ENCODE measurements at regions not wholly inside any gene's neighbourhood (a gene's known extent, or its start where the extent isn't known, plus 50 kb on each side); places are given as distances from the start of the nearest gene placed in this dataset.
"Not testable (repeated sequence)": the region's sequence is repeated elsewhere in the genome, so short reads cannot be mapped to it uniquely, and the experiment has no call there.

DNA sequence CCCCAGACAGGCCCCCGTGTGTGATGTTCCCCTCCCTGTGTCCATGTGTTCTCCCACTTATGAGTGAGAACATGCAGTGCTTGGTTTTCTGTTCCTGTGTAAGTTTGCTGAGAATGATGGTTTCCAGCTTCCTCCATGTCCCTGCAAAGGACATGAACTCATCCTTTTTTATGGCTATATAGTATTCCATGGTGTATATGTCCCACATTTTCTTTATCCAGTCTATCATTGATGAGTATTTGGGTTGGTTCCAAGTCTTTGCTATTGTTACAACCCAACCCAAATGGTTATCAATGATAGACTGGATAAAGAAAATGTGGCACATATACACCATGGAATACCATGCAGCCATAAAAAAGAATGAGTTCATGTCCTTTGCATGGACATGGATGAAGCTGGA is 184.5 kb downstream of the PDCD6IP start:
- not testable (repeated sequence) for H3K36me3 Mint-ChIP-seq; H3K9me3 Mint-ChIP-seq (ENCODE audit: low read depth); H3K27me3 Mint-ChIP-seq; H3K4me3 Mint-ChIP-seq; H3K27ac Mint-ChIP-seq
- peaks cover 13% of the 10 kb centered on the region for H3K4me1 Mint-ChIP-seq (ENCODE audit: low read depth)

DNA sequence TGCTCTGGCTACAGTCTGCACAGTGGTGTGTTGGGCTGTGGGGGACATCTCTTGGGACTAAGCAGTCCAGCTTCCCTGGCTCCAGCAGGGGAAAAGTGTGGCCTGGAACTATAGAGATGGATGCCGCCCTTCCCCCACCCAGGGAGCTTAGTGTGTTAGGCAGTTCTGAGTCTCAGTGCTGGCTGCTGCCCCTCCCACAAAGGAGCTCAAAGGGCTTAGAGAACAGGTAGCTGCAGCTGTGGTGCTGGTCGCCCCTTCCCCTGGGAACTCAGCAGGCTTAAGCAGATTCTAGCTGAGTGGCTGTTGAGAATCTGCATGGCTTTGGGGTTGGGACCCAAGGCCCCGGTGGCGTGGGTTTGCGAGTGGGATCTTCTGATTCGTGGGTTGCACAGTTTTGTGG is 190.8 kb downstream of the PDCD6IP start:
- Mint-ChIP-seq H3K4me1 (ENCODE audit: low read depth) (peaks cover 13% of the 10 kb centered on the region), H3K9me3 (ENCODE audit: low read depth) (no peaks in the 10 kb centered on the region), H3K27me3 (peaks cover 3% of the 10 kb centered on the region), H3K36me3 (no peaks in the 10 kb centered on the region), H3K4me3 (no peak overlapping the region), H3K27ac (no peak overlapping the region)

DNA sequence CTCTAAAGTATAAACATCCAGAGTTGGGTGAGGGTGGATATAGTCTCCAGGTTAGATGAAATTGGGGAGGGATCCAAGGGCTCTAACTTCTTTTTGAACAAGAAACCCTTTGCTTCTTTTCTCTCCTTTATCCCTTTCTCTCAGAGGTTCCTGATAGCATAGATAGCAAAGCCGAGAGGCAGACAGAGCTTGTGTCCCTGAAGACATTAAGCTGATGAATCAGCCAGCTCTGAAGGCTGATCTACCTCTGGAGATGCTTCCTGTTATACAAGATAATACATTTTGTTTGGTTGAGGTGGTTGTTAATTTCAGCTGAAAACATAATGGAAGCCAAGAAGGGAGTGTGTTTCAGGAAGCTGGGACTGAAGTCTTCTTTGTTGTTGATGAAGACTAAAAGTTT is 193.2 kb downstream of the PDCD6IP start:
- H3K36me3 Mint-ChIP-seq = peaks cover 3% of the 10 kb centered on the region
- no peak overlapping the region for H3K4me3 Mint-ChIP-seq
- H3K27ac Mint-ChIP-seq = no peak overlapping the region
- peaks cover 8% of the 10 kb centered on the region for H3K9me3 Mint-ChIP-seq (ENCODE audit: low read depth)
- H3K27me3 Mint-ChIP-seq = peaks cover 2% of the 10 kb centered on the region
- H3K4me1 Mint-ChIP-seq (ENCODE audit: low read depth) = peaks cover 3% of the 10 kb centered on the region

DNA sequence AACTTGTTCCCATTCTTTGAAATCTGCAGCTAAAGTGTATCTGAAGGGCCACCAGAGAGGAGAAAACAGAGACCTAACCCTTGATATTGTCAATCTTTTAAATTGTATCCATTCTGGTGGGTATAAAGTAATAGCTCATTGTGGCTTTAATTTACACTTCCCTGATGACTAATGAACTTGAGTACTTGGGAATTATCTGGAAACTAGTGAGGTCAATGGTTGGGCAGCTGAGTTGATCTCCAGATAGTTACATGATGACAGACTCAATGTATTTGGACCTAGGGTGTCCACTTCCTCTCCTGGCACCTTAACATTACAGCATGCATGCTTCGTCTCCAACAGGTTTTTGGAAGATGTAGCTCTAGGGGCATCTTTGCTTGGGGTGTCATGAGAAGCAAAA is 195.2 kb downstream of the PDCD6IP start:
- no peak overlapping the region for H3K27ac Mint-ChIP-seq
- no peak overlapping the region for H3K4me3 Mint-ChIP-seq
- peaks cover 3% of the 10 kb centered on the region for H3K36me3 Mint-ChIP-seq
- H3K27me3 Mint-ChIP-seq = peaks cover 2% of the 10 kb centered on the region
- H3K4me1 Mint-ChIP-seq (ENCODE audit: low read depth) = no peaks in the 10 kb centered on the region
- H3K9me3 Mint-ChIP-seq (ENCODE audit: low read depth) = peaks cover 8% of the 10 kb centered on the region

DNA sequence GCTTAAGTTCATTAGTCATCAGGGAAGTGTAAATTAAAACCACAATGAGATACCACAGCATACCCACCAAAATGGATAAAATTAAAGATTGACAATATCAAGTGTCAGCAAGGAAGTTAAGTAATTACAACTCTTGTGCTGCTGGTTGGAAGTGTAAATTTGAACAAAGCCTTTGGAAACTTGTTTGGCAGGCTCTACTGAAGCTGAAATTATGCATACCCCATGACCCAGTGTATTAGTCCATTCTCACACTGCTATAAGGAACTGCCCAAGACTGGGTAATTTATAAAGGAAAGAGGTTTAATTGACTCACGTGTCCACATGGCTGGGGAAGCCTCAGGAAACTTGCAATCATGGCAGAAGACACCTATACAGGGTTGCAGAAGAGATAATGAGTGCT is 196.1 kb downstream of the PDCD6IP start:
- no peaks in the 10 kb centered on the region for H3K4me1 Mint-ChIP-seq (ENCODE audit: low read depth)
- H3K9me3 Mint-ChIP-seq (ENCODE audit: low read depth) = peaks cover 8% of the 10 kb centered on the region
- H3K4me3 Mint-ChIP-seq = no peak overlapping the region
- peaks cover 3% of the 10 kb centered on the region for H3K36me3 Mint-ChIP-seq
- H3K27me3 Mint-ChIP-seq = peaks cover 2% of the 10 kb centered on the region
- H3K27ac Mint-ChIP-seq = no peak overlapping the region

DNA sequence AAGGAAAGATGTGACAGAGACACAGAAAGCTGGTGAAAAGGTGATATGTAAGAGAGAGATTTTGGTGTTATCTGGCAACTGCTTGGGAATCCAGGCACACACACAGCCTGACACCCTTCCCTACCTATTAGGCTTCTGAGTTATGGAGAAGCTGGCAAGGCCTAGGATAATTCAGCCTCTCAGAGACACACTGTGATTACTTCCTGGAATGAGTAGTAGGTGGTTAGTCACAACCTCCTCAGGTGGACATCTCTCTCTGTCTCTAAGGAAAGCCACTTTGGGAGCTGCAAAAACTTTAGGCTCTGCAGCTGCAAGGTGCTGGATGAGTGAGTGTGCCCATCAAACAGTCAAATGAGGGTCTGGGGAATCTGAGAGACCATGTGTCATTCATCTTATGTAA is 201.9 kb downstream of the PDCD6IP start:
- peaks cover 4% of the 10 kb centered on the region for H3K9me3 Mint-ChIP-seq (ENCODE audit: low read depth)
- H3K4me1 Mint-ChIP-seq (ENCODE audit: low read depth) = no peaks in the 10 kb centered on the region
- no peak overlapping the region for H3K27ac Mint-ChIP-seq
- no peak overlapping the region for H3K4me3 Mint-ChIP-seq
- H3K27me3 Mint-ChIP-seq = no peaks in the 10 kb centered on the region
- H3K36me3 Mint-ChIP-seq = no peaks in the 10 kb centered on the region

DNA sequence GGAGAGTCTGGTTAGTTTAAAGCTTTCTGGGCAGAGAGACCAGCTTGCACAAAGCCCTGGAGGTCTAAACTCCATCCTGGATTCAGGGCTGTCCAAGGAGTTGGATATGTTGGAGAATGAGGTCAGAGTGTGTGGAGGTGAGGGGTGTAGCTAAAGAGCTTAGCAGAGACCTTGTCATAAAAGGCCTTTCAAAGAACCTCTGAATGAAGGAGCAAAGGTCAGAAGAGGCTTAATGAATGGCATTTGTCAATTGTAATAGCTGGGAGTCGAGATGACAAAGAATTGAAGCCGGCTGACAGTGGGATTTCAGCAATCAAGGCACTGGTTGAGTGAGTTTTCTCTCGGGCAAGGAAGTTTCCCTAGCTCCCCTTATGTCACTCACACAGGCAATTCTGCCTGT is 202.6 kb downstream of the PDCD6IP start:
- Mint-ChIP-seq H3K27ac (no peak overlapping the region), H3K4me1 (ENCODE audit: low read depth) (no peaks in the 10 kb centered on the region), H3K4me3 (no peak overlapping the region), H3K36me3 (no peaks in the 10 kb centered on the region), H3K9me3 (ENCODE audit: low read depth) (peaks cover 4% of the 10 kb centered on the region), H3K27me3 (no peaks in the 10 kb centered on the region)

DNA sequence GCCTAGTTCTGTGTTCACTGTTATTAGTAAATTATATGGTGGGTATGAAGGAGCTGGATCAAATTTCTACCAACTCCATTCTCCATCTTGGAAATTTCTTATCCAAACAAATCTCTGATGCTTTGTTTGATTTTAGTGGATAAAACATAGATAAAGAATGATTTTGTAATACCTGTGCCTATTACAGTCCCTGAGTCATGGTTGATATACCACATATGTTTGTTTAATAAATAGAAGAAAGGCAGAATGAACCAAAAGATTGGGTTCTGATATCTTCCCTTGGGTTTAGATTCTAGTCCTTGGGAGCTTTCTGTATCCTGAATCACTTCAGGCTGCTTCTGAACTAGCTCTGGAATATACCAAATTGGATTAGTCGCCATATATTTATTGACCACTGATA is 203.6 kb downstream of the PDCD6IP start:
- no peak overlapping the region for H3K27ac Mint-ChIP-seq

DNA sequence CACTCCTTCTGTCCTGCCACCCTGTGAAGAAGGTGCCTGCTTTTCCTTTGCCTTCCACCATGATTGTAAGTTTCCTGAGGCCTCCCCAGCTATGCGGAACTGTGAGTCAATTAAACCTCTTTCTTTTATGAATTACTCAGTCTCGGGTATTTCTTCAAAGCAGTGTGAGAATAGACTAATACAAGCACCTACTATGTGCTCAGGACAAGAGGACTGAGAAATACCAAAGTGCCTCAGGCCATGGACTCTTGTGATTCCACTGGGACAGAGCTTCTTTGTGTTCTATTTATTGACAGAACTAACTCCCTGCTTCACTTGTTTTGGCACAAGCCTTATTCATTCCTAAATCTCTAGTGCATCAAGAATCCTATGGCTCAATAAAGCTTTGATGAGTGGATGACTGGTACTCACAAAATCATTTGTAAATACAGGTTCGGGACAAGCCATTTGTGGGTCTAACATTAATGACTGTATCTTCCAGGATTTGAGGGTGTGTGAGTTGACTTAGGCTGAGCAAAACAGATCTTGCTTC is 204.2 kb downstream of the PDCD6IP start:
- Mint-ChIP-seq H3K4me1 (ENCODE audit: low read depth) (no peaks in the 10 kb centered on the region), H3K4me3 (no peak overlapping the region), H3K27ac (no peak overlapping the region), H3K27me3 (no peaks in the 10 kb centered on the region), H3K9me3 (ENCODE audit: low read depth) (no peaks in the 10 kb centered on the region), H3K36me3 (no peaks in the 10 kb centered on the region)

More for the DNA sequence above, 203.6 kb downstream of the PDCD6IP start:
- Mint-ChIP-seq H3K4me1 (ENCODE audit: low read depth) (no peaks in the 10 kb centered on the region), H3K36me3 (no peaks in the 10 kb centered on the region), H3K9me3 (ENCODE audit: low read depth) (no peaks in the 10 kb centered on the region), H3K27me3 (no peaks in the 10 kb centered on the region), H3K4me3 (no peak overlapping the region)

DNA sequence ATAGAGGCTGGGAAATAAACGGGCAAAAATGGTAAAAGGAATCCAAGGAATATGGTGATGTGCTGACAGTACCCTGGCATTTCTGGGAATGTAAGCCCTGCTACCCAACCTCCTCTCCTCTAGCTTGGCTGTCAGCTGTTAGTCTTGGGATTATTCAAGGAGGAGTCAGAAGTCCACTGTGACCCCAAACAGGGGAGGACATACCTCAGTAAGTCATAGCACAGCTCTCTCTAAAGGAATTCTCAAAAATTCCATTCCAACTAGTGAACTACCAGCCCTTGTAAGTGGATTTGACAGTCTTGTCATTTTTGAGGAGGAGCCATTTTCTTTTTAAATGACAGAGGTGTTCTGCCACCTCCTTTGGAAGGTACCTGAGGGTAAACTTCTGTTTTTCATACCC is 207.5 kb downstream of the PDCD6IP start:
- H3K9me3 Mint-ChIP-seq (ENCODE audit: low read depth) = no peaks in the 10 kb centered on the region
- no peak overlapping the region for H3K4me3 Mint-ChIP-seq
- H3K4me1 Mint-ChIP-seq (ENCODE audit: low read depth) = no peaks in the 10 kb centered on the region
- no peaks in the 10 kb centered on the region for H3K36me3 Mint-ChIP-seq
- no peaks in the 10 kb centered on the region for H3K27me3 Mint-ChIP-seq
- no peak overlapping the region for H3K27ac Mint-ChIP-seq

DNA sequence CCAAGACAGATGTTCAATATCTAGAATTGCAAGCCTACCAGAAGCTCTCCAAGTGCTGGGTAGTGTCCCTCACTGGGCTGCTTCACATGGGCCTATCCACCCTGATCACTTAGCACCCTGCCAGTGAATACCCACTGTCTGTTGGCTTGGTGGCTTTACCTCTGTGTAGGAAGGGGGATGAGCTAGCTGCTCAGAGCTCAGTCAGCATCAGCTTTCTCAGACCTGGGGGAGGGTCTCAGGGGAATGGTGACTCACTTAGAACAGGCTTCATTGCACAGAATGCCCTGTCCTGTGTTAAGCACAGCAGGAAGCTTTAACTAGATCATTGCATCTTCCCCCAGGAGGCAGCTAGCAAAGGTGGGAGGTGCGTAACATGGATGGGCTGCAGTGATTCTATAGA is 209.8 kb downstream of the PDCD6IP start:
- H3K27me3 Mint-ChIP-seq = no peaks in the 10 kb centered on the region
- H3K4me1 Mint-ChIP-seq (ENCODE audit: low read depth) = no peaks in the 10 kb centered on the region
- no peak overlapping the region for H3K4me3 Mint-ChIP-seq
- no peaks in the 10 kb centered on the region for H3K9me3 Mint-ChIP-seq (ENCODE audit: low read depth)
- H3K27ac Mint-ChIP-seq = no peak overlapping the region
- H3K36me3 Mint-ChIP-seq = no peaks in the 10 kb centered on the region

DNA sequence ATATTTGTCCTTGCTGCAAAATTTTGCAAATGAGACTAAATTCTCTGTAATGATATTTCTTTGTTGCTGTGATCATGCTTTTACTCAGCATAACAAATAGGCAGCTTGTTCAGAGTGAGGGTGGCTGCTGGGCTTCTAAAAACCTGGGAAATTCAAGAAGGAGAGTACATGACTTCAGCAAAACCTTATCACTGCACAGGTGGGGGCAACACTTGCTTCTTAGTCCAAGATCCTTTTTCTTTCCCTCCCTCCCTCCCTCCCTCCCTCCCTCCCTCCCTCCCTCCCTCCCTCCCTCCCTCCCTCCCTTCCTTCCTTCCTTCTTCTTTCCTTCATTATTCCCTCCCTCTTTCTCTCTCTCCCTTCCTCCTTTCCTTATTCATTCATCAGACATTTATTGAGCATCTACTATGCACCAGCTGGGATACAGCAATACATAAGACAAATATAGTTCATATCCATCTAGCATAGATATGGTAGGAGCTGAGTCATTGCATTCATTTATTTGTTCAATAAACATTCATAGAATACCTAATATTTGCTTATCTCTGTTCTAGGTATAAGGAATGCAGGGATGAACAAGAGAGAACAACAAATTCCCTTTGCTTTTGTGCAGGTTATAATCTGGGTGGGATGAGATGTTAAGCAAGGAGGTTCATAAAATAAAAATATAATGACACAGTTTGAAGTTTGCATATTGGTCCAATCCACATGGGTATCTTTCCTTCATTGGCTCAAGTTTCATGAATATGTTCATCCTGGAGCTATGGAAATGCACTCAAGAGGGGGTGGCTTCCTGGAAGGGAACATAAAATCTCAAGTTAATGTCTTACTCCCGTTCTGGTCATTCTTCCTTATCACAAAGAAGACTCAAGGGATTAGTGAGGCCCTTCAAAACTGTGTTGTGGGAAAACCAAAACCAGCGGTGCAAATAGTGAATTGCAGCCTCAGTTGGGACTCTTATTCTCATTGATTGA is 210.7 kb downstream of the PDCD6IP start:
- Mint-ChIP-seq H3K36me3 (no peaks in the 10 kb centered on the region), H3K4me1 (ENCODE audit: low read depth) (no peaks in the 10 kb centered on the region), H3K27me3 (no peaks in the 10 kb centered on the region), H3K9me3 (ENCODE audit: low read depth) (no peaks in the 10 kb centered on the region), H3K27ac (no peak overlapping the region), H3K4me3 (no peak overlapping the region)

DNA sequence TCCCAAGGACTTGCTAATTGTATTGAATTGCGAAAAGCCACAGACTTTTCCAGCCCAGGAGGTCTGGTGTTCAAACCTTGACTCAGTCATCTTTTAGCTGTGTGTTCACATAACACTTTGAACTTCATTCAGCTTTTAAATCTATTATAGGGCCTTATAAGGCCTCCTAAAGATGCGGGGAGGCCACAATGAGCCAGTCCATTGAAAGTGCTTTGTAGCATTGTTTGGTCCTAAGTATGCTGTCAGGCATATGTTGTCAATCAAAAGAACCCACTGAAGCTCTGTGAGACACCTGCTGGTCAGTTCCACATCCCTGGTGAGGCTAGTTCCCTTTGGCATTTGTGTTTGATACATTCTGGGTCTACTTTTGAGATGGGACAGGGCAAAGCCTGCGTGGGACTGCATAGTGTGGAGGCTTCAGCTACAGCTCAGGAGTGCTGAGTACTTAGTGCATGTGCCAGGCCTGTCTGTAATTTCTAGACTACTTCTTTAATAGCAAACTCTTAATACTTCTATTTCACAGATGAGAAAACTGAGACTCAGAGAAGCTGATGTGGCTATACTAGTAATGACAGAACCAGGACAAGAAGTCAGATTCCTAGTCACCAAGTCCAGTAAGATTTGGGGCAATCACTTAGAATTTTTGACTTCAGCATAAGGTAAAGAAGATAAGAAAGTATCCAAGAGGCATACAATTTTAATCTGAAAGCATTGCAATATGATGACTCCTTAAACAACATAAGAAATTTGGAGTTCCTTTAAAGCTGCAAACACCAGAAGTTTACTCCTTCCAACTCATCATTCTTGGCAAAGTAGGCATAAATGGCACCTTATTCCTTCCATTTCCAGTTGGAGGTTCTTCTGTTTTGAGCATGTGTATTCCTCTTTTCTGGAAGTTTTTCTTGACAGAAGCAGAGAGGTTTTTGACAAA is 213.0 kb downstream of the PDCD6IP start:
- Mint-ChIP-seq H3K36me3 (no peaks in the 10 kb centered on the region), H3K9me3 (ENCODE audit: low read depth) (no peaks in the 10 kb centered on the region), H3K4me1 (ENCODE audit: low read depth) (peaks cover 6% of the 10 kb centered on the region), H3K27me3 (no peaks in the 10 kb centered on the region), H3K4me3 (no peak overlapping the region), H3K27ac (no peak overlapping the region)

DNA sequence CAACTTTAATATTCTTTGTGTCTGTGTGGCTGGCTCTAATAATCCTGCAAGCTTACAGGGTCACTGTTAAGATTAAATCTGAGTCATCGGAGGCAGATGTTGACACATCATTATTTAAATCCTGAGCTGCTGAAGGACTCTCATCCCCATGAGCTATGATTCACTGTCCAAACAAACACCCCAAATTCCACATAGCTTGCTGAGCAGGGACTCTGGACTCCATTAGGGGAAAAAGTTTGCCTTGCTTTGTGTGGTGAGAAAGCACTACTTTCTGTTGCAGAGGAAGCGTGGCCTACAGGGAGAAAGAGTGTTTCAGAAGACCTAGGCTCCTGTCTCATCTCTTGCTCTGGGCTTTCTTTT is 213.7 kb downstream of the PDCD6IP start:
- H3K4me3 Mint-ChIP-seq = no peak overlapping the region
- H3K27ac Mint-ChIP-seq = no peak overlapping the region
- H3K9me3 Mint-ChIP-seq (ENCODE audit: low read depth) = no peaks in the 10 kb centered on the region
- no peaks in the 10 kb centered on the region for H3K36me3 Mint-ChIP-seq
- peaks cover 13% of the 10 kb centered on the region for H3K4me1 Mint-ChIP-seq (ENCODE audit: low read depth)
- H3K27me3 Mint-ChIP-seq = no peaks in the 10 kb centered on the region

Measured in activated naive CD8-positive, alpha-beta T cell (primary cell).